H1 (cell line): ENCODE measurements at regions not wholly inside any gene's neighbourhood (a gene's known extent, or its start where the extent isn't known, plus 50 kb on each side); places are given as distances from the start of the nearest gene placed in this dataset.
"Not testable (repeated sequence)": the region's sequence is repeated elsewhere in the genome, so short reads cannot be mapped to it uniquely, and the experiment has no call there.

Experiments used
- CTCF ChIA-PET: fragments of 300-600 bp; sonication (Branson Sonifier 250); formaldehyde crosslinking; loops from one replicate; lab custom pipeline; 2021; ENCODE audit not compliant: partially characterized antibody; lab: Charles Lee
- POLR2A ChIA-PET: fragments of 300-600 bp; sonication (Branson Sonifier 250); formaldehyde crosslinking; loops from one replicate; lab custom pipeline; 2021; ENCODE audit warnings: inconsistent platforms; ENCODE audit not compliant: partially characterized antibody; lab: Charles Lee
- DNase-seq, 2 experiments: peaks; one replicate each; pipeline versions ENCODE4 v3.0.0 to v3.0.0-alpha.2; 2010 to 2022; ENCODE audit warnings: low spot score in 2 of 2, low read depth in 1 of 2, mixed read lengths in 1 of 2
- FAIRE-seq: peaks from 2 replicates; lab custom pipeline; 2011; peaks lifted over from hg19 to GRCh38; lab: Jason Lieb, UNC
- H2AFZ ChIP-seq: 2 replicates; pipeline ENCODE4 v1.8.1; 2012; ENCODE audit warnings: low read length, inconsistent platforms
- H2AK5ac ChIP-seq: 2 replicates; pipeline ENCODE4 v1.6.1; 2013; ENCODE audit warnings: low read depth, low read length
- H2BK120ac ChIP-seq: replicated peaks from 2 replicates; pipeline ENCODE3; 2013; ENCODE audit warnings: low read depth, low read length, inconsistent platforms
- H2BK12ac ChIP-seq: 2 replicates; pipeline ENCODE4 v1.6.1; 2013; ENCODE audit warnings: low read depth, low read length
- H2BK15ac ChIP-seq: 2 replicates; pipeline ENCODE4 v1.6.1; 2013; ENCODE audit warnings: low read length
- H2BK20ac ChIP-seq: 2 replicates; pipeline ENCODE4 v1.6.1; 2013; ENCODE audit warnings: low read length
- H2BK5ac ChIP-seq: 2 replicates; pipeline ENCODE4 v1.6.1; 2013; ENCODE audit warnings: low read depth, low read length
- H3K14ac ChIP-seq: 2 replicates; pipeline ENCODE4 v1.6.1; 2013; ENCODE audit warnings: inconsistent platforms; ENCODE audit not compliant: insufficient read length
- H3K18ac ChIP-seq: 2 replicates; pipeline ENCODE4 v1.6.1; 2013; ENCODE audit warnings: low read length; ENCODE audit errors: extremely low read depth
- H3K23ac ChIP-seq: 2 replicates; pipeline ENCODE4 v1.6.1; 2013; ENCODE audit warnings: inconsistent platforms; ENCODE audit not compliant: insufficient read length
- H3K23me2 ChIP-seq: 2 replicates; pipeline ENCODE4 v1.6.1; 2013; ENCODE audit warnings: low read depth, low read length
- H3K27ac ChIP-seq: 2 replicates; pipeline ENCODE4 v1.6.1; 2011; ENCODE audit warnings: low read depth, low read length, inconsistent platforms
- H3K27me3 ChIP-seq, 4 experiments: replicated peaks in 1 of 4; 1 replicate in 1 of 4; 2 replicates in 3 of 4; pipeline versions ENCODE4 v1.6.1 to v1.8.1; 2011 to 2013; ENCODE audit warnings: low read length in 3 of 4, mild to moderate bottlenecking in 3 of 4, inconsistent platforms in 2 of 4, mixed read lengths in 2 of 4, moderate library complexity in 1 of 4; ENCODE audit not compliant: control insufficient read depth in 3 of 4, insufficient read depth in 3 of 4; ENCODE audit errors: extremely low read depth in 1 of 4
- H3K36me3 ChIP-seq, 4 experiments: 2 replicates each; pipeline versions ENCODE4 v1.6.1 to v1.8.1; 2011 to 2013; ENCODE audit warnings: mild to moderate bottlenecking in 4 of 4, low read length in 3 of 4, moderate library complexity in 2 of 4, control low read depth in 1 of 4, inconsistent platforms in 1 of 4; ENCODE audit not compliant: insufficient read depth in 4 of 4, control insufficient read depth in 2 of 4
- H3K4ac ChIP-seq: replicated peaks from 2 replicates; pipeline ENCODE3; 2013; ENCODE audit warnings: low read length, low read depth, mixed read lengths, inconsistent platforms; ENCODE audit not compliant: insufficient read length
- H3K4me1 ChIP-seq, 4 experiments: replicated peaks in 1 of 4; 1 replicate in 1 of 4; 2 replicates in 3 of 4; pipeline versions ENCODE4 v1.6.1 to v1.8.1; 2011 to 2013; ENCODE audit warnings: low read length in 3 of 4, inconsistent platforms in 2 of 4, mixed read lengths in 1 of 4; ENCODE audit not compliant: insufficient read depth in 4 of 4, control insufficient read depth in 3 of 4
- H3K4me2 ChIP-seq, 2 experiments: 2 replicates each; pipeline versions ENCODE4 v1.6.1 to v1.8.1; 2011 to 2013; ENCODE audit warnings: low read depth in 2 of 2, low read length in 2 of 2, control low read depth in 1 of 2, inconsistent platforms in 1 of 2, mild to moderate bottlenecking in 1 of 2; ENCODE audit not compliant: insufficient read depth in 1 of 2
- H3K4me3 ChIP-seq, 4 experiments: fragments of 200-600, 300-600 bp in 1 of 4; sonication (generic), shearing (Covaris generic), sonication (Bioruptor Twin) in 1 of 4; 2 replicates each; pipeline versions ENCODE4 v1.5.1 to v1.8.1; 2011 to 2016; ENCODE audit warnings: low read length in 4 of 4, low read depth in 3 of 4, control low read depth in 2 of 4, inconsistent platforms in 2 of 4, mild to moderate bottlenecking in 2 of 4, mixed read lengths in 1 of 4, moderate library complexity in 1 of 4; ENCODE audit not compliant: insufficient read depth in 2 of 4; ENCODE audit errors: extremely low read depth in 1 of 4
- H3K56ac ChIP-seq: replicated peaks from 2 replicates; pipeline ENCODE3; 2013; ENCODE audit warnings: low read depth, mild to moderate bottlenecking, mixed read lengths, low read length, inconsistent platforms; ENCODE audit not compliant: insufficient read length
- H3K79me1 ChIP-seq: 2 replicates; pipeline ENCODE4 v1.6.1; 2013; ENCODE audit warnings: low read depth, low read length, control low read depth
- H3K79me2 ChIP-seq, 2 experiments: 2 replicates each; pipeline versions ENCODE4 v1.6.1 to v1.8.1; 2012 to 2013; ENCODE audit warnings: low read length in 2 of 2, mild to moderate bottlenecking in 2 of 2, inconsistent platforms in 1 of 2; ENCODE audit not compliant: insufficient read depth in 2 of 2, control insufficient read depth in 1 of 2
- H3K9ac ChIP-seq, 4 experiments: replicated peaks in 1 of 4; 1 replicate in 1 of 4; 2 replicates in 3 of 4; pipeline versions ENCODE4 v1.6.1 to v1.8.1; 2011 to 2013; ENCODE audit warnings: low read depth in 3 of 4, low read length in 3 of 4, control low read depth in 2 of 4, mild to moderate bottlenecking in 2 of 4, moderate library complexity in 2 of 4, inconsistent platforms in 1 of 4; ENCODE audit errors: extremely low read depth in 1 of 4
- H3K9me3 ChIP-seq, 2 experiments: 2 replicates each; pipeline versions ENCODE4 v1.6.1 to v1.8.1; 2012 to 2013; ENCODE audit warnings: mild to moderate bottlenecking in 2 of 2, moderate library complexity in 2 of 2, control low read depth in 1 of 2, inconsistent platforms in 1 of 2, low read depth in 1 of 2, low read length in 1 of 2, mixed read lengths in 1 of 2; ENCODE audit not compliant: insufficient read depth in 2 of 2
- H4K20me1 ChIP-seq, 2 experiments: replicated peaks in 1 of 2; 2 replicates each; pipeline versions ENCODE3 to v1.8.1; 2011 to 2013; ENCODE audit warnings: inconsistent platforms in 2 of 2, low read length in 2 of 2, mild to moderate bottlenecking in 1 of 2; ENCODE audit not compliant: insufficient read depth in 2 of 2, control insufficient read depth in 1 of 2
- H4K5ac ChIP-seq: 2 replicates; pipeline ENCODE4 v1.6.1; 2013; ENCODE audit warnings: low read length, low read depth, mixed read lengths, inconsistent platforms; ENCODE audit not compliant: insufficient read length
- H4K8ac ChIP-seq: 2 replicates; pipeline ENCODE4 v1.8.0; 2013; ENCODE audit warnings: mild to moderate bottlenecking, moderate library complexity, low read length, inconsistent platforms; ENCODE audit not compliant: insufficient read depth; ENCODE audit errors: extremely low read depth
- H4K91ac ChIP-seq: replicated peaks from 2 replicates; pipeline ENCODE3; 2013; ENCODE audit warnings: low read length, mixed read lengths, inconsistent platforms; ENCODE audit not compliant: insufficient read length
- WGBS, 2 experiments: shearing (Covaris generic) in 1 of 2; methylation state at CpG; one replicate each; pipeline versions ENCODE4 v1.1.6 to v1.1.7; 2013 to 2015; ENCODE audit warnings: low lambda C conversion rate in 2 of 2, mixed read lengths in 2 of 2, inconsistent platforms in 1 of 2, low coverage in 1 of 2, missing lambda C conversion rate in 1 of 2; ENCODE audit not compliant: insufficient replicate concordance in 2 of 2, insufficient coverage in 1 of 2, insufficient read length in 1 of 2; ENCODE audit errors: extremely low coverage in 1 of 2, missing lambda C conversion rate in 1 of 2; 5-methylcytosine and 5-hydroxymethylcytosine counted together

DNA sequence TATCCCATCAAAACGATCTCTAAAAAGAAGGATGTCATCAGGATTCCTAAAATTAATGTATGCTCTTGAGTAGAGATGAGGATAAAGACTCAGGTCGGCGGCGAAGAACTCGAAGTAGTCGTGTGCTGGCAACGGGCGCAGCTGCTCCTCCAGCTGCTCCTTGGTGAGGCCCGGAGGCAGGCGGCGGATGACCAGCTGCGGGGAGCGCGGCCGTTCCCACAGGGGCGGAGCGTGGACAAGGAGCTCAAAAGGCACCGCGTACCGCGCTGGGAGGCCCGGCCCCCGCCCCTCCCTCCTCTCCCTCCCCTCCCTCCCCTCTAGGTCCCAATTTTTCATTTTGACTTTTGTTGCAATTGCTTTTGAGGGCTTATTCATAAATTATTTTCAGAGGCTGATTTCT, 90.7 kb downstream of the LGALS9B start:
- POLR2A ChIA-PET, H3K18ac ChIP-seq, H4K8ac ChIP-seq: not testable (repeated sequence)

DNA sequence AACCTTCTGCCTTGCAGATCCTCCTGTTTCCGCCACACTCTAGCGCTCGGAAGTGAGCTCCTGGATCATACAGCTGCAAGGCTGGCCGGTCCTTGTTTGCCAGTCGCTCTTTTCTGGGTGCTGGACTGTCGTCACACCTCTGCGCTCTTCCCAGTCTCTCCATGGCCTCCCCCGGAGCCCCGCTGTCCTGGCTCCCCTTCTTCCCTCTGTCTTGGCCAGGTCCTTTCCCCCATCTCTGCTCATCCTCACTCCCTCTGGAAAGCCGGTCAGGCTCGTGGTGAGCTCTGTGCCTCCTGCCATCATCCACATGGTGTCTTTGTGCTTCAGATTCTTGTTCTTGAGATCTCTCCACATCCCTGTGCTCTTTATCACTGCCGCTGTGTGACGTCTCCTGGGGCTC, 91.6 kb downstream of the LGALS9B start:
- H4K91ac ChIP-seq, H3K4me2 ChIP-seq, H3K23me2 ChIP-seq, H3K4me1 ChIP-seq, H3K4me3 ChIP-seq, FAIRE-seq, H4K8ac ChIP-seq, H2AFZ ChIP-seq, H3K9me3 ChIP-seq, H3K27ac ChIP-seq, H4K5ac ChIP-seq, POLR2A ChIA-PET, H2BK5ac ChIP-seq, H3K14ac ChIP-seq, H2BK120ac ChIP-seq, H3K27me3 ChIP-seq, H2AK5ac ChIP-seq, H2BK12ac ChIP-seq, H3K18ac ChIP-seq, H3K23ac ChIP-seq, H3K9ac ChIP-seq, H3K79me2 ChIP-seq, CTCF ChIA-PET, H3K79me1 ChIP-seq, H3K36me3 ChIP-seq, H3K56ac ChIP-seq, H2BK15ac ChIP-seq, H3K4ac ChIP-seq, H4K20me1 ChIP-seq, H2BK20ac ChIP-seq: not testable (repeated sequence)
- peak in 1 of 2 experiments; percentile 48 for DNase-seq
- 95% methylated on average over 8 of the region's 13 CpGs; no CpG with 5 or more reads in 1 of the 2 experiments for WGBS, 2 experiments

More for the DNA sequence above, 90.7 kb downstream of the LGALS9B start:
- H2BK12ac ChIP-seq, H3K27me3 ChIP-seq, H3K4ac ChIP-seq, H2AK5ac ChIP-seq, H3K36me3 ChIP-seq, H3K9ac ChIP-seq, H3K9me3 ChIP-seq, H2BK20ac ChIP-seq, CTCF ChIA-PET, H2BK120ac ChIP-seq, H3K23ac ChIP-seq, H3K4me3 ChIP-seq, H2AFZ ChIP-seq, H4K20me1 ChIP-seq, H3K4me1 ChIP-seq, H3K56ac ChIP-seq, FAIRE-seq, H3K27ac ChIP-seq, H3K79me2 ChIP-seq, H4K5ac ChIP-seq, H3K23me2 ChIP-seq, H2BK5ac ChIP-seq, H2BK15ac ChIP-seq, H3K4me2 ChIP-seq, H3K14ac ChIP-seq, H3K79me1 ChIP-seq, H4K91ac ChIP-seq, DNase-seq: not testable (repeated sequence)
- 58% methylated on average over 11 of the region's 23 CpGs; no CpG with 5 or more reads in 1 of the 2 experiments for whole genome bisulfite sequencing, 2 experiments
